ENCODE measurements at regions not wholly inside any gene's neighbourhood (a gene's known extent, or its start where the extent isn't known, plus 50 kb on each side); places are given as distances from the start of the nearest gene placed in this dataset.

GRCh38 chr13:83975655-83976165, 93.4 kb upstream of the SLITRK1 start:
- no peak for TF ChIP-seq CTCF (conservative IDR thresholded peaks at IDR 0.05 in 1 of 2, IDR thresholded peaks at IDR 0.05 in 1 of 2; ENCODE audit: low read depth in 1 of 2, low read length in 2 of 2)
- TF ChIP-seq EZH2 (IDR thresholded peaks at IDR 0.05; ENCODE audit: low read length, missing control alignments), result no peak
